COLO668 (cell line): ENCODE measurements at regions not wholly inside any gene's neighbourhood (a gene's known extent, or its start where the extent isn't known, plus 50 kb on each side); places are given as distances from the start of the nearest gene placed in this dataset.
A peak's percentile ranks its signal among the peaks of the same experiment; 100 is the strongest.

Experiments
- DNase-seq: peaks from one replicate; lab custom pipeline; 2025; ENCODE audit not compliant: unreplicated experiment; lab: John Stamatoyannopoulos, UW

DNA sequence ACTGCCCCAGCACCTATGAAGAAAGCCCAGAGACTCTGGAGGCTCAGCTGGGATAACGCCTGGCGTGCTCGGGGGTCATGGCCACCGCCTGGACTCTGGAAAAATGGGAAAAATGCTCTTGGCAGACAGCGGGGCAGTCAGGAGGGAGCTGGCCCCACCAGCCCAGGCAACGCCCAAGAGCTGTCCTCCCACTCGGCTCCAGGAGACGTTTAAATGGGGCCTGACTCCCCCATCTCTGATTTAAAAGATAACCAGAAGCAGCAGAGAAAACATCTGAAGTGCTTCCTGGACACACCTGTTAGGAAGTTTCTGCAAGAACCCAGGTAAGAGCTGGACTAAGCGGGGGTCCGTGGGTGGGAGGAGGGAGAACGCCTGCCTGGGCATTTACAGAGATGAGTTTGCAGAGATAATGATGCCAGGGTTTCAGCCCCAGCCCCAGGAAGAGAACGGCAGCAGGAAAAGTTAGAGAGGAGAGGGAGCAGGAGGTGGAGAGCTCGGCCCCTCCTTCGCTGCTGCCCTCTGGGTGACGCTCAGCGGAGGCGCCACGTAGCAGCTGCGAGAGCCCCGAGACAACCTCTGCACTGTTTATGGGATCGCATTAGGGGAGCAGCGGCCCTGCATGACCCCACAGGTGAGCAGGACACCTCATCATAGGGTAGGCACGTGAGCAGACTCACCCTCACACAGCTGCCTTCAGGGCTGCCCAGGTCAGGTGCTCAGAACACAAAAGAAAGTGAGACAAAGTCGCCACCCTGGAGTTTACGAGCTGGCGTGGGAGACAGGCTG, 83.5 kb upstream of the INSIG1 start:
- peak; percentile 51 for DNase-seq

DNA sequence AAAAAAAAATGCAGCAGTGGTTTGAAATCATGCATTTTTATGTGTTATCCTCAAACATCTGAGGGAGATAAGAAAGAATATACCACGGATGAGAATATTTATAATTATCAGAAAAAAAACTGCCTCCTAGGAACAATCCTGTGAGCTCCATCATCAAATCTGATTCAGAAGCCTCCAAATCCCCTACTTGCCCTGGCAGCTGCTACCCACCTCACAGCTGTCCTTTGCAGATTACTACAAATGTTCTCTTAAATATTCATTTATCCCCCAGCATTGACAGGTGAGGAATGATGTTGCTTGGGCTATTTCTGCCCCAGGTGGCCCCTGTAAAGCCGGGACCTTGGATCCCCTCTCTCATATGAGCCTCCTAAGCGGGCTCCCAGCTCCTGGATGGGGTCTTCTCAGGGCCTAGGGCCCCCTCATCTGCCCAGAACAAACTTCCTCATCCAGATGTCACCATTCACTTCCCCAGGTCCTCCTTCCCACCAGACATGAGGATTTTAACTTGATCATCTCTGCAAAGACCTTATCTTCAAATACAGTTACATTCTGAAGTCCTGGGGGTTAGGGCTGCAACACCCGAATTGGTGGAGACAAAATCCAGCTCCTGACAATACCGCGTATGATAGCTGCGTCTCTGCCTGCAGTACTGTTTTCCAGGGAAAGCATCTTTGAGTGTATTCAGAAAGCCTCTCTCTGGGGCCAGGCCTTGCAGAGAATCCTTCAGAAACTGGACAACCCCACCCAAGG, 81.9 kb upstream of the INSIG1 start:
- DNase-seq = no peak

- DNase-seq = no peak
Observed at GRCh38 chr7:155216475-155217272, 81.0 kb upstream of the INSIG1 start.

- no peak for DNase-seq
Observed at GRCh38 chr7:155217634-155218033, 80.0 kb upstream of the INSIG1 start.

DNA sequence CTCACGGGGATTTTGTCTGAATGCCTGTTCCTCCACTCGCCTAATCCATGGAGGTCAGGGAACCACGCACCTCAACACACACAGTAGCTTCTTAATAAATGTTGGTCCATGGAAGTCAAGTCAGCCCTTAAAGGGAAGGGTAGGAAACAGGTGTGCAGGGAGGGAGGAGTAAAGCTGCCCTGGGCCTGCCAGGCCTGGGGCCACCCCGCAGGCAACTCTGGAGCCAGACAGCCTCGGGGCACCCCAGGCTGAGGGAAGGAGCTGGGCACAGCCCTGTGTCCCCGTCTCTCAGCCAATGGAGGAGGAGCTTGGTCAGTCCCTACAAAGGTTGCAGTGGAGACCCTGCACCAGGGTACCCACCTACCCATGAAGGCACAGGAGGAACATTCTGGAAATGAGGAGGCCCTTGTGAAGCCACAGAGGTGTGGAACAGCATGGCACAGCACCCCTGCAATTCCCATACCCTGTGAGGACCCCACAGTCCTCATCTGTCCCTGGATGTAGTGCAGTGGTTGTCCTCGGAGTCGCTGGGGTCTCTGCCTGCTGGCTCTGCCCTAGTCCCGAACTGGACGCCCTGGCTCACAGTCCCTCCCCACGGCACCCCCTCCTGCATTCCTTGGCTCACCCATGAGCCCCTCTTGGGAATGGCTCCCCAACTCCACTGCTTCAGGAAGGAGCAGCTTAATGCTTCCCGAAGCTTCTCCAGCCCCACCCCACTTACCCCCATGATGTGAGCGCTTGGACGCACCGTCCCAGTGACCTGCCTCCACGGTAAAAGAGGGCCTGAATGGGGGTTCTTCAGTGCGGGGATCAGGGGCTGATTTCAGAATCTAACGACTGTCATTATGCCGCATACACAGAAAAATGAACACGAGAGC, 79.2 kb upstream of the INSIG1 start:
- no peak for DNase-seq

- DNase-seq = no peak
Observed at GRCh38 chr7:155219154-155219531, 78.5 kb upstream of the INSIG1 start.

GRCh38 chr7:155219947-155220769, 77.5 kb upstream of the INSIG1 start:
- no peak for DNase-seq

DNA sequence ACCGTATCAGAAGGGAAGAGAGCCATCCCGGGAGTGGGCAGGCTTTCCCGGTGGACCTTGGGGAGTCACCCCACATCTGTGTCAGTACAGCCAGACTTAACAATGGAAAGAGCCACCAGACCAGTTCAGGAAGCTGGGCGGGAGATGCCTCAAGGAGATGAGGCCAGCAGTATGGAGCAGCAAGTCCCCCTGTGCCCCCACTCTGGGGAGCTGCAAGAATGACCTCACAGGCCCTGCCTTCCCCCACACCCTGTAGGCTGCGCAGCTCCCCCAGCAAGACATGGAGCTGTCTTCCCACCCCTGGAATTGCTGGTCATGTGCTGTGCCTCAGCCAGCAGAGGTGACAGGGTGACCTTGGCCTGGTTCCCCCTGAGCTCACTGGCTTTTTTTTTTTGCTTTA, 76.8 kb upstream of the INSIG1 start:
- no peak for DNase-seq

- no peak for DNase-seq
Observed at GRCh38 chr7:155221547-155221946, 76.1 kb upstream of the INSIG1 start.

GRCh38 chr7:155222061-155222460, 75.6 kb upstream of the INSIG1 start:
- no peak for DNase-seq

- no peak for DNase-seq
Observed at GRCh38 chr7:155222573-155222972, 75.1 kb upstream of the INSIG1 start.

- DNase-seq = no peak
Observed at GRCh38 chr7:155223021-155223420, 74.7 kb upstream of the INSIG1 start.

DNA sequence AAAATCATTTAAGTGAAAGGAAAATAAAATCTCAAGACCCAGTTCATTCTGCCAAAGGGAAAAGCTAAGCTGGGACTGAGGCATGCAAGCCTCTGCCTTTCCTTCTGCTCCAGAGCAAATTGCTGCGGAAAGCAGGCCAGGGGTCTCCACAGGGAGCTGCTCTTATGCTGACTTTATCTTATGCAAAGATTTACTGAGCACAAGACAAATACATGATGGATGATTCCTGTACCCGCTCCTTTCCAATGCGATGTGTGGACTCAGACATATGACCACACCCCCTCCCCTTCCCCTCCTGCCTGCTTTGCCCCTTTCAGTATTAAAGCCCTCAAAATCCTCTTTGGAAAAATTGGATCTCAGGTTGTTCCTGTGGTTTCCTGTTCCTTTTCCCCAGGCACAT, 74.2 kb upstream of the INSIG1 start:
- no peak for DNase-seq

- no peak for DNase-seq
Observed at GRCh38 chr7:155224116-155224811, 73.4 kb upstream of the INSIG1 start.

DNA sequence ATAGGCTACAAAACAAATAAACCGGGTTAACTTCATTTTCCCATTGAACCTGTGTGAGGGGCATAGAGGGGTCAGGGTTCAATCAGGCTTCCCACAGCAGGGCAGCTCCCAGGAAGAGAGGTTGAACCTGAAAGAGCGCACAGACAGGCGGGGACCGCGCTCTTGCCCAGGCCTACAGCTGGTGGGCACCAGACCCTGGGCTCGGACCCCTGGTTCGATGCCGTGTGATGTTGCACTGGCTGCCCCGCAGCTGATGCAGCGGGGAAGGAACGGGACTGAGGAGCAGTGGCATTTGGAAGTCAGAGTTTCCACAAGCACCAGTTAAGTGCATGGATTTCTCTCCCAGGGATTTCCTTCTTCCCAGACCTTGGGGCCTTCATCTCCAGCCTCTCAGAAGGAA, 72.6 kb upstream of the INSIG1 start:
- DNase-seq = no peak

GRCh38 chr7:155225516-155225915, 72.2 kb upstream of the INSIG1 start:
- DNase-seq = no peak

GRCh38 chr7:155226261-155227003, 71.2 kb upstream of the INSIG1 start:
- DNase-seq = no peak

- DNase-seq = no peak
Observed at GRCh38 chr7:155227004-155227787, 70.5 kb upstream of the INSIG1 start.
